GM18951 (cell line): ENCODE measurements at regions not wholly inside any gene's neighbourhood (a gene's known extent, or its start where the extent isn't known, plus 50 kb on each side); places are given as distances from the start of the nearest gene placed in this dataset.
"Not testable (repeated sequence)": the region's sequence is repeated elsewhere in the genome, so short reads cannot be mapped to it uniquely, and the experiment has no call there.

ENCODE experiments used
- POLR2A ChIP-seq: IDR thresholded peaks from 4 replicates; pipeline ENCODE4 v1.6.1; 2011; ENCODE audit warnings: mild to moderate bottlenecking; ENCODE audit not compliant: insufficient read length, insufficient read depth; ENCODE audit errors: extremely low read depth
- in situ Hi-C: fragments of 300-500 bp; cut with MboI; formaldehyde crosslinking; loops from one replicate; pipeline ENCODE4 v1.12.0; 2022; ENCODE audit warnings: low sequenced_read_pairs, mixed read lengths, inconsistent platforms; ENCODE audit not compliant: unreplicated experiment

DNA sequence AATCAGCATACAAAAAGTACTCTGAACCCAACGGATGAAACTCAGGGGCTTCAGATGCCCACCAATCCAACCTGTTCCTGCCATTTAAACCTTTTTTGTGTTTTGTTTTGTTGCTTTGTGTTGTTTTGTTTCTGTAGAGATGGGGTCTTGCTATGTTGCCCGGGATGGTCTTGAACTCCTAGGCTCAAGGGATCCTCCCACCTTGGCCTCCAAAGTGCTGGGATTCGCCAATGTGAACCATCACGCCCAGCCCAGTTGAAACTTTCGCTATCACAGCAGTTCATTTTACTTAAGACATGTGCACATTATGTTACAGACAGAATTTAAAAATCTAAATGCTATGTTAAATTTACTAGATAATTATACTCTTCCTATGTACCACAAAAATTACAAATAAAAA is 101.6 kb downstream of the SKIDA1 start:
- in situ Hi-C loops: no loop called here
- no peak for TF ChIP-seq POLR2A

DNA sequence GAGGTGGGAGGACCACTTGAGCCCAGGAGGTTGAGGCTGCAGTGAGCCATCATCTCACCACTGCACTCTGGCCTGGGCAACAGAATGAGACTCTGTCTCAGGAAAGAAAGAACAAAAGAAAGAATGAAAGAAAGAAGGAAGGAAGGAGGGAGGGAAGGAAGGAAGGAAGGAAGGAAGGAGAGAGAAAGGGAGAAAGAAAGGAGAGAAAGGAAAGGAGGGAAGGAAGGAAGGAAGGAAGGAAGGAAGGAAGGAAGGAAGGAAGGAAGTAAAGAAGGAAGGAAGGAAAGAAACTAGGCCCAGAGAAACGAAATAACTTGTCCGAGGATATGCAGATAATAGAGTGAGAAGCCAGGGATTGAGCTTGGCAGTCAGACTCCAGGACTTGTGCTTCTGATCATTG is 102.1 kb downstream of the SKIDA1 start:
- in situ Hi-C loops: no loop called here
- TF ChIP-seq POLR2A: no peak

DNA sequence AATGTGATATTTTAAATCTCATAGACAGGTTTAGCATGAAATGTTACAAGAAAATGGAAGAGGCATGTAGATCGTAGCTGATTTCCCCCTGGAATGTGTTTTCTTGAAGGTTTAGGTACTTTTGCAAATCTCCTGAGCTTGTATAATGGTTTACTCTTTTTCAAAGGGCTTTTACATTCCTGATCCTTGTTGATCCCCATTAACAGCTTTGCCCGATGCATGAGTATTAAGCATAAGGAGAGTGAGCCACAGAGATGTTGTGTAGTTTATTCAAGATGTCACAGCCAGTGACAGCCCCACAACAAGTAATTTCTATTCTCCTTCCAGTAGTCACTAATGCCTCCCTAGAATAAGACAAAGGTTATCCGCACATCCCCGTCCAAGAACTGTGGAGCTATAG is 103.7 kb downstream of the SKIDA1 start:
- in situ Hi-C loops: no loop called here
- no peak for TF ChIP-seq POLR2A

DNA sequence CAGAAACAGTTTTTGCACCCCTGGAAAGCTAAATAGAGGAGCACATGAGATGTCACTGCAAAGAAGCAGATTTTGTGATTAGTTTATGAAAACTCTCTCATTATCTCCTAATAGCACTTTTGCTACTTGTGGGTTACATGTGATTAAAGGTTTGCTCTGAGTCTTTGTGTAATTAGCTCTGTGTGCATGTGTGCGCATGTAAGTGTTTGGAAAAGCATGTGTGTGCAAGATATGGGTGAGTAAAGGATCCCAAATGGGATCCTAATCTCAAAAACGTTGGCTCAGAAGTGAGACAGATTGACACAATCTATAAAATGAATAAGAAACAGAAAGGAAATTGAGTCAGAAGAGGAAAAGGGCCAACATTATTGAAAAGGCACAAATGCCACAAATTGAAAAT is 104.5 kb downstream of the SKIDA1 start:
- in situ Hi-C loops: no loop called here
- no peak for TF ChIP-seq POLR2A

DNA sequence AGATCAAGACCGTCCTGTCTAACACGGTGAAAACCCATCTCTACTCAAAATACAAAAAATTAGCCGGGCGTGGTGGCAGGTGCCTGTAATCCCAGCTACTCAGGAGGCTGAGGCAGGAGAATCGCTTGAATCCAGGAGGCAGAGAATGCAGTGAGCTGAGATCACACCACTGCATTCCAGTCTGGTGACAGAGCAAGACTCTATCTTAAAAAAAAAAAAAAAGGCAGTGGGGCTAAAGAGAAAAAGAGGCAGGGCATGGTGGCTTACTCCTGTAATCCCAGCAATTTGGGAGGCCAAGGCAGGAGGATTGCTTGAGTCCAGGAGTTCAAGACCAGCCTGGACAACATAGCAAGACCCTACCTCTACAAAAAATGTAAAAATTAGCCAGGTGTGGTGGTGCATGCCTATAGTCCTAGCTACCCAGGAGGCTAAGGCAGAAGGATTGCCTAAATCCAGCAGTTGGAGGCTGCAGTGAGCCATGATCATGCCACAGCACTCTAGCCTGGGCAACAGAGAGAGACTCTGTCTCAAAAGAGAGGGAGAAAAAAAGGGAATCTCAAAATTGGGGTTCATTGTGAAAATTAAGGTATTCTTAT is 106.4 kb downstream of the SKIDA1 start:
- in situ Hi-C loops: not testable (repeated sequence)

DNA sequence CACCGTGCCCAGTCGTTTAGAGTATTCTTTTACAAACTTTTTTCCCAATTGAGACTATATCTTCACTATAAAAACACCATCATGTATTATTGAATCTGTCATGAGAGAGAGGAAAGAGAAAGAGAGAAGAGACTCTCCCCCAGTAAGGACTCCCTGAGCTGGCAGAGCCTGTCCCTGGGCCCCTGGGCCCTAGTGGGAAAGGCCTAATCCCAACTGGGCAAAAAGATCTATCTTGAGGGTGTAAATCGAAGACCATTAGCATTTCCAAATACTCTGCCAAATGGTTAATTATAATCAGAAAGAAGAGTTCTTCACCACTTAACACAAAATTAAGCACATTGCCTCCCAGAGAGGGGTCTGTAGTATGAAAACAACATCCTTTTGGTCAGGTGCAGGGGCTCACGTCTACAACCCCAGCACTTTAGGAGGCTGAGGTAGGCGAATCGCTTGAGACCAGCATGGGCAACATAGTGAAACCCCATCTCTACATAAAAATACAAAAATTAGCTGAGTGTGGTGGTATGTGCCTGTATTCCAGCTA is 108.2 kb downstream of the SKIDA1 start:
- in situ Hi-C loops: no loop called here
- TF ChIP-seq POLR2A: no peak

DNA sequence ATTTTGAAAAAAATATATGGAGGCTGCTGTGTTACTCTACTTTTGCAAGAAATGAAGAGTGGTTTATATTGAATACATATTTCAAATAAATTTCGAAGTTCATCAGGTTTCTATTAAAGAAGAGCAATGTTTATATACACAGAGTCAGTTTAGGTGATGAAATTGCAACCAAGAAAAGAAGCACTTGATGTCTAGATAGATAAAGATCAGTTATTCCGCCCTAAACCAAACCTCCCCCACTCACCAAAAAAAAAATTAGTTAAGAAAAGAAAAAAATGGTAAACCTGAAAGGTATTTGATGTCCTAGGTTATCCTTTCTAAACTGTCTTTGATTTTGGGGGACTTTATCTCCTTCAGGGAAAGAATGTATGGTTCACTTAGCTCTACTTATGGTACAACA is 111.8 kb downstream of the SKIDA1 start:
- in situ Hi-C loops: no loop called here
- TF ChIP-seq POLR2A: no peak

DNA sequence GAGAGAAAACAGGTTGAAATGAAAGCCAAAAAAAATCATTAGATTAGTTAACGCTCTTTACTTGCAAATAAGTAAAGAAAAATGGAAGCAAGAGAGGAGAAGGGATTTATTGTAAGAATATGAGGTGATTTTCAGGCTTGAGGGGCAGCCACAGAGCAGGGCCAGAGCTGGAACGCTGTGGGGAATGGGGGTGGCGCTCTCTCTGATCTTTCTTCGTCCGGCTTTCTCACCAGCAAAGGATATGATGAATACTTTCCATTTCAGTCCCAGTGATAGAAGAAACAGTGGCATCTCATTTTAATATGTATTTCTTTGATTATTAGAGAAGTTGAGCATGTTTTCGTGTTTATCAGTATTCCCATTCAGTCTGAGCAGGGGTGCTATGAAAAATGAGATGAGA is 112.2 kb downstream of the SKIDA1 start:
- no peak for TF ChIP-seq POLR2A
- in situ Hi-C loops: no loop called here

DNA sequence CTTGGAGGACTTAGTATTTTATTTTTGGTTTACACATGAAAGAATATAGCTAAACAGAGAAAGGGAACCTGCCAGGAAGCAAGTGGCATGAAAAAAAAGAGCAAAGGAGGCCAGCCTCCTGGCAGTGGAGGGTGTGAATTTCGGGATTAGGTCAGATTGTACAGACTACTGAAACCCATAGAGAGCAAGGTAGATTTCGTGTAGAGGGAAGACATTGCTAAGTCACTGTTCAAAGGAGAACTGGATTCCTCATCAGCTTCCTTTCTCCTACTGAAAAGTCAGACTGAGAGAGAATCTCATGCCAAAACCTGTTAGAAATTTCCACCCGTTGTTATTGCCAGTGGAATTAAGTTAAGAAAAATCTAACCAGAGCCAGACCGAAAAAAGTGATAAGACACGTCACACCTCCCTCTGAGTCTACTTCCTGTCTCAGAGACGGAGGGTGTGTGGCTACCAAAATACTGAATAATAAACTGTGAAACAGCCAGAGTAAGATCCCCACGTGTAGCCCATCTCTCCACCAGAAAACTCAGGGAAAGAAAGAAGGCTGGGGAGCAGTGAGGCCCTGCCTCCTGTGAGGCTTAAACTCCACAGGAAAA is 118.8 kb downstream of the SKIDA1 start:
- no peak for TF ChIP-seq POLR2A
- in situ Hi-C loops: no loop called here

DNA sequence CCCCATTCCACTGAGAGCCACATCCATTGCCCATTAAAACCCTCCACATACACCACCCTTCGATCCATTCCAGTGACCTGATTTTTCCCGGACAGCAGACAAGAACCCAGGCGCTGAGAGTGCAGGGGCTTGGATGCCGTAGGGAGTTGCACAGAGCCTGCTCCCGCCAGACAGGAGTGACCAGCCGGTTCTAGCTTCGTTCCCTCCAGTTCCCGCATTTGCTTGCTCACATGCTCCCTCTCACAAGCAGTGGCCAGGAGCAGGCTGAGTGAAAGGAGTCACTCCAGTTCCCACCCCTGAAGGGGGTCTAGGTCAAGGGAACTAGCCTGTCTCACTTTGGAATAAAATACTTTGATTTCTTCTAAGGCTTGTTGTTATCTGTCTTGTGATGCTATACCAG is 119.5 kb downstream of the SKIDA1 start:
- in situ Hi-C loops: no loop called here

DNA sequence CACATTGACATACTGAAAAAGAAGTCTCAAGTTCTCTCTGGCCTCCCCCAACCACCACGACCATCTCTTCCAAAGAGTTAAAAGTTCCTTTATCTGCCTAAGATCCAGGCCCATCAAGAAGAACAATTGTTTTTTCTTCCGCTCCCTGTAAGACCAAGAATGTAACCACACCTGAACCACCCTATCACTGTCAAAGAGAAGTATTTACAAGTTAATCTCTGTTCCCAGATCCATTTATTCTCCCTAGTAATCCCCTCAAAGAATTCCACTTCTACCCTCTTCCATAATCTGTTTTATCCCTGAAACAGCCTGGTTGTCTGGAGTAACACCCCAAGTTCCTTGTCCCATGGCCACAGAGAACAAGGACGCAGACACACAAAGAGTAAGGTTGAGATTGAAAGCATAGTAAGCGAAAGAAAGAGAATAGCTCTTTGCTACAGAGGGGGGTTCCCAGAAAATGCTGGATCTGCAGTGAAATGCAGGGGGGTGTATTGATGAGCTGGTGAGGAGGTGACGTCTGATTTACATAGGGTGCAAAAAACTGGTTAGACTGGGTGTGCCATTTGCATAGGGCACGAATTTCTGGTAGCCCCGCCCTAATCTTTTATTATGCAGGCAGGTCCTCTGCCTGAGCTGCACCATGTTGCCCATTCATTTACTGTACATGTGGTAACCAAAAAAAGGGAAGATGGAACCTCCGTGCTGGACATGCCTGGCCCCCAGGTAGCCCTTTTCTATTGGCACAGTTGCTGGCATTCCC is 122.0 kb downstream of the SKIDA1 start:
- TF ChIP-seq POLR2A: no peak
- in situ Hi-C loops: no loop called here

More for the DNA sequence above, 119.5 kb downstream of the SKIDA1 start:
- no peak for TF ChIP-seq POLR2A

DNA sequence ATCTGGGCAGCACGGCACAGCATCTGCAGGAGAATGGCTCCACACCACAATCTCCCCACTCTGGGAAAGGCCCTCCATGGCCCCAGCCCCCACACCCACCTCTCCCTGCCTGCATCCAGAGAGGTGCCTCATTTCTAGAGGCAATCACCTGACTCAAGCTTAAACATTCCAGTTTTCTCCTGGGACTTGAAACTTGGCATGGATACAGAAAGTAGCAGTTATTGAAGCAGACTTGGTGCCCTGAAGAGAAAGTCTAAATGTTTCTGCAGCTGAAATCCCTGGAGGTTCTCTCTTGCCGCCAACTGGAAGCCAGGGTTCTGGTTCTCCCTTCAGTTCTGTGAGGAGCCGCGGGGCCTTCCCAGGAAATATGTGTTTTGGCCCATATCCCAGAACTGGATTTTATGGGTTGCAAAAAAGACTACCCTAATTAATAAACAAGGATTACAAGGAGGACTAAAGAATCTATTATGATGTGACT is 122.8 kb downstream of the SKIDA1 start:
- in situ Hi-C loops: no loop called here
- TF ChIP-seq POLR2A: no peak

DNA sequence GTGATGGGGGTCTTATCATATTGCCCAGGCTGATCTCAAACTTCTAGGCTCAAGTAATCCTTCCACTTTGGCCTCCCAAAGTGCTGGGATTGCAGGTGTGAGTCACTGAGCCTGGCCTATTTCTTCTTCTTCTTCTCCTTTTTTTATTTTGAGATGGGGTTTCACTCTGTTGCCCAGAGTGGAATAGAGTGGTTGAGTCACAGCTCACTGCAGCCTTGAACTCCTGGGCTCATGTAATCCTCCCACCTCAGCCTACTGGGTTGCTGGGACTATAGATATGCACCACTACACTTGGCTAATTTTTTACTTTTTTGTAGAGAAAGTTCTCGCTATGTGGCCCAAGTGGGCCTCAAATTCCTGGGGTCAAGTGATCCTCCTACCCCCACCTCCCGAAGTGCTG is 124.3 kb downstream of the SKIDA1 start:
- in situ Hi-C loops: no loop called here

More for the DNA sequence above, 124.3 kb downstream of the SKIDA1 start:
- TF ChIP-seq POLR2A: no peak
